GM12872 (cell line): ENCODE measurements at regions not wholly inside any gene's neighbourhood (a gene's known extent, or its start where the extent isn't known, plus 50 kb on each side); places are given as distances from the start of the nearest gene placed in this dataset.

ENCODE experiments used
- CTCF ChIP-seq: IDR thresholded peaks from 3 replicates; pipeline ENCODE4 v1.5.1; 2011; ENCODE audit warnings: low read depth, mild to moderate bottlenecking, low read length, moderate library complexity; ENCODE audit not compliant: insufficient read depth

GRCh38 chr14:89629383-89629782 lies 212.3 kb upstream of the FOXN3 start:
- no peak for TF ChIP-seq CTCF

- no peak for TF ChIP-seq CTCF
Observed at GRCh38 chr14:89628521-89628920, 211.5 kb upstream of the FOXN3 start.

- TF ChIP-seq CTCF = no peak
Observed at GRCh38 chr14:89626233-89626806, 209.3 kb upstream of the FOXN3 start.

- no peak for TF ChIP-seq CTCF
Observed at GRCh38 chr14:89625731-89626232, 208.7 kb upstream of the FOXN3 start.

DNA sequence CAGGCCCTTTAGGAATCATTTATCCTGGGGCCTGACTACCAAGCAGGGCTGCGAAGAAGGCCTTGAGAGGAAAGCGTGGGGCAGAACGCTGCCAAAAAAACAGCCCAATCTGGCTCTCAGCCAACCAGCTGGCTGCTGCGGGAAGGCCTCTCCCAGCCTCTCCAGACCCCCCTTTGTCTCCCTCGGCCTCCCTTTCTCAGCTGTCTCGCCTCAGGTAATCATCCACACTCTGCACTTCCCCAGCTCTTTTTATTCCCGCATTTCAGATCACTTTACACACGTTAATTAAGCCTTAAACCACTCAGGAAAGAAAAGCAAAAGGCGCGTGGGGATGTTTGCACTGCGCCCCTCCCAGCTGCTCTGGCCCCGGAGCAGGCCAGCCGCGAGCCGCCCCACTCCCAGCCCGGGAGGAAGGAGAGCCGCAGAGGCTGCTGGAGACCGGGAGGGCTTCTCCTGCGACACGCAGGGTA lies 208.2 kb upstream of the FOXN3 start:
- TF ChIP-seq CTCF = no peak

- no peak for TF ChIP-seq CTCF
Observed at GRCh38 chr14:89624500-89625156, 207.6 kb upstream of the FOXN3 start.

DNA sequence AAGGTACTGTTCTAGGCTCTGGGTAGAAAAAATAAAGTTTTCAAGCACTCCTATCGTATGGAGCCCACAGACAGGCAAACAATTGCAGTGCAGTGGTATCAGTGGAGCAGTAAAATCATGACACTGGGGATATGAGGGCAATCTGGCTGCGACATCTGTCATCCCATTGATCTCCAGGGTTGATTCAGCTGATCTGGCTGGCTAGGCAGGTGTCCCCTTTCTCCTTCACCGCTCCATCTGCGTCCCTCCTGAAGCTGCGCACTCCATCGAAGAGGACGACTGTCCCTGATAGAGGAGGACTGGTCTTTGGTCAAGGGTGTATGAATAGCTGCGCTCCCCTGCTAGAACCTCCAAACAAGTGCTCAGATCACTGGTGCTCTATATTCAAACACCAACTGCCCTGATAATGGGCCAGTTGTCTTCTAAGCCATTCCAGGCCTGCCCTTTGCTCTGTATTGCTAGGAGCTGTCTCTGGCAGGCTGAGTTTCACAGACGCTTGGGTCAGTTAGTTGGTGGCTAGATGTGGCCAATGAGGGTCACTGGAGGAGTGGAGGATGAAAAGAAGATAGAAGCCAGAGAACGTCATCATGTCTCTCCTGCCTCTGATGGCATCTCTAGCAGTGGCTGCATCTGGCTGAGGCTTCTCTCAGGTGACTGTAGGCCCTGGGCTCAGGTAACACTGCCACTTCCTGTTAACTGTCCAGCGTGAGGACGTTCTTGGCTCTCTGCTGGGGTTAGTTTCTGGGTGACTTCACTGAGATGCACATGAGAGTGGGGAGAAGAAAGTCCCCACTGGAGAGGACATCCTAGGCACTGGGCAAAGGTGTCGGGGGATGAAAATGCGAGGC lies 205.0 kb upstream of the FOXN3 start:
- TF ChIP-seq CTCF = no peak
